Stimulated activated CD8-positive, alpha-beta memory T cell treated with anti-CD3 and anti-CD28 coated beads, Interleukin-15, amount 100 ng/mL, for 48 hours (primary cell): ENCODE measurements at regions not wholly inside any gene's neighbourhood (a gene's known extent, or its start where the extent isn't known, plus 50 kb on each side); places are given as distances from the start of the nearest gene placed in this dataset.

Source experiments
- DNase-seq, 2 donors: peaks; one replicate each; pipeline ENCODE4 v3.0.0-alpha.2; 2020; ENCODE audit warnings: low read depth in 2 of 2

GRCh38 chr5:145365464-145365863 lies 469.7 kb downstream of the PRELID2 start:
- DNase-seq: no peak

- DNase-seq: no peak
Observed at GRCh38 chr5:145362266-145362665, 472.9 kb downstream of the PRELID2 start.

GRCh38 chr5:145360936-145361335 lies 474.2 kb downstream of the PRELID2 start:
- DNase-seq: no peak

- DNase-seq: no peak
Observed at GRCh38 chr5:145350513-145350912, 484.6 kb downstream of the PRELID2 start.

- no peak for DNase-seq
Observed at GRCh38 chr5:145347026-145347616, 488.0 kb downstream of the PRELID2 start.

- DNase-seq: no peak
Observed at GRCh38 chr5:145345511-145346287, 489.4 kb downstream of the PRELID2 start.

GRCh38 chr5:145341842-145342241 lies 493.3 kb downstream of the PRELID2 start:
- DNase-seq: no peak

GRCh38 chr5:145340099-145340498 lies 495.0 kb downstream of the PRELID2 start:
- DNase-seq: no peak

- no peak for DNase-seq
Observed at GRCh38 chr5:145324767-145325479, 510.2 kb downstream of the PRELID2 start.

GRCh38 chr5:145324101-145324500 lies 511.0 kb downstream of the PRELID2 start:
- DNase-seq: no peak

- DNase-seq: no peak
Observed at GRCh38 chr5:145316282-145316681, 518.9 kb downstream of the PRELID2 start.

- DNase-seq: no peak
Observed at GRCh38 chr5:145307866-145308382, 527.2 kb downstream of the PRELID2 start.

GRCh38 chr5:145295236-145295835 lies 539.8 kb downstream of the PRELID2 start:
- DNase-seq: no peak

GRCh38 chr5:145294331-145294730 lies 540.8 kb downstream of the PRELID2 start:
- DNase-seq: no peak

GRCh38 chr5:145293716-145294115 lies 541.4 kb downstream of the PRELID2 start:
- DNase-seq: no peak

GRCh38 chr5:145292278-145292677 lies 542.9 kb downstream of the PRELID2 start:
- DNase-seq: no peak

- no peak for DNase-seq
Observed at GRCh38 chr5:145283141-145283810, 551.9 kb downstream of the PRELID2 start.

- DNase-seq: no peak
Observed at GRCh38 chr5:145280806-145281205, 554.3 kb downstream of the PRELID2 start.

- DNase-seq: no peak
Observed at GRCh38 chr5:145280214-145280613, 554.9 kb downstream of the PRELID2 start.

- no peak for DNase-seq
Observed at GRCh38 chr5:145260670-145261069, 574.5 kb downstream of the PRELID2 start.

GRCh38 chr5:145247745-145248040 lies 587.4 kb downstream of the PRELID2 start:
- no peak for DNase-seq
